ENCODE measurements at regions not wholly inside any gene's neighbourhood (a gene's known extent, or its start where the extent isn't known, plus 50 kb on each side); places are given as distances from the start of the nearest gene placed in this dataset.

- Histone ChIP-seq H3K4me2 (ENCODE audit: low read depth, low read length, poor library complexity, severe bottlenecking) (no peak overlapping the region), H3K36me3 (ENCODE audit: insufficient read depth, low read length) (no peaks in the 10 kb centered on the region), H4K20me1 (ENCODE audit: insufficient read depth, low read length, poor library complexity, severe bottlenecking) (no peaks in the 10 kb centered on the region), H3K9me3 (ENCODE audit: insufficient read depth, low read depth, low read length) (no peaks in the 10 kb centered on the region), H3K27me3 (ENCODE audit: insufficient read depth, low read length, poor library complexity, severe bottlenecking) (no peaks in the 10 kb centered on the region), H3K79me2 (ENCODE audit: insufficient read depth, low read length) (no peaks in the 10 kb centered on the region), H3F3A (ENCODE audit: low read depth) (no peaks in the 10 kb centered on the region), H3K9ac (ENCODE audit: low read depth, low read length, poor library complexity, severe bottlenecking) (no peak overlapping the region), H2AFZ (ENCODE audit: low read length) (no peak overlapping the region), H3K9me2 (replicated peaks; ENCODE audit: low read depth, low read length) (no peaks in the 10 kb centered on the region), H3K4me3 (ENCODE audit: low read length, poor library complexity, severe bottlenecking) (no peak overlapping the region), H3K4me1 (ENCODE audit: insufficient read depth, low read length, poor library complexity, severe bottlenecking) (peaks cover 31% of the 10 kb centered on the region)
- TF ChIP-seq EZH2phosphoT487 (IDR thresholded peaks at IDR 0.05; ENCODE audit: borderline replicate concordance) (no peak), CTCF (conservative IDR thresholded peaks at IDR 0.05; ENCODE audit: low read length) (no peak)
Observed at GRCh38 chr13:31890946-31891345, 140.6 kb upstream of the FRY start.

- no peak overlapping the region for H3K9ac ChIP-seq (ENCODE audit: low read depth, low read length, poor library complexity, severe bottlenecking)
- no peaks in the 10 kb centered on the region for H3F3A ChIP-seq (ENCODE audit: low read depth)
- no peak for TF ChIP-seq CTCF (conservative IDR thresholded peaks at IDR 0.05; ENCODE audit: low read length)
- no peak for TF ChIP-seq EZH2phosphoT487 (IDR thresholded peaks at IDR 0.05; ENCODE audit: borderline replicate concordance)
- H3K9me3 ChIP-seq (ENCODE audit: insufficient read depth, low read depth, low read length), result no peaks in the 10 kb centered on the region
- H3K4me2 ChIP-seq (ENCODE audit: low read depth, low read length, poor library complexity, severe bottlenecking), result no peak overlapping the region
- H3K27me3 ChIP-seq (ENCODE audit: insufficient read depth, low read length, poor library complexity, severe bottlenecking), result no peaks in the 10 kb centered on the region
- H4K20me1 ChIP-seq (ENCODE audit: insufficient read depth, low read length, poor library complexity, severe bottlenecking), result no peaks in the 10 kb centered on the region
- H3K79me2 ChIP-seq (ENCODE audit: insufficient read depth, low read length), result no peaks in the 10 kb centered on the region
- H3K9me2 ChIP-seq (replicated peaks; ENCODE audit: low read depth, low read length), result no peaks in the 10 kb centered on the region
- no peaks in the 10 kb centered on the region for H3K36me3 ChIP-seq (ENCODE audit: insufficient read depth, low read length)
- no peak overlapping the region for H3K4me3 ChIP-seq (ENCODE audit: low read length, poor library complexity, severe bottlenecking)
- H3K4me1 ChIP-seq (ENCODE audit: insufficient read depth, low read length, poor library complexity, severe bottlenecking), result peaks cover 31% of the 10 kb centered on the region
- H2AFZ ChIP-seq (ENCODE audit: low read length), result peak overlapping the region; percentile 8; the same call in 1 of the 2 replicates
Observed at GRCh38 chr13:31891472-31891871, 140.1 kb upstream of the FRY start.

GRCh38 chr13:31894931-31895330 is 136.6 kb upstream of the FRY start:
- Histone ChIP-seq H2AFZ (ENCODE audit: low read length) (no peak overlapping the region), H3K4me3 (ENCODE audit: low read length, poor library complexity, severe bottlenecking) (no peak overlapping the region), H3K27me3 (ENCODE audit: insufficient read depth, low read length, poor library complexity, severe bottlenecking) (no peaks in the 10 kb centered on the region), H3K9me2 (replicated peaks; ENCODE audit: low read depth, low read length) (no peaks in the 10 kb centered on the region), H3K4me1 (ENCODE audit: insufficient read depth, low read length, poor library complexity, severe bottlenecking) (peaks cover 64% of the 10 kb centered on the region), H3F3A (ENCODE audit: low read depth) (no peaks in the 10 kb centered on the region), H3K36me3 (ENCODE audit: insufficient read depth, low read length) (no peaks in the 10 kb centered on the region), H3K4me2 (ENCODE audit: low read depth, low read length, poor library complexity, severe bottlenecking) (peak overlapping the region; percentile 71), H3K9ac (ENCODE audit: low read depth, low read length, poor library complexity, severe bottlenecking) (no peak overlapping the region), H3K79me2 (ENCODE audit: insufficient read depth, low read length) (no peaks in the 10 kb centered on the region), H4K20me1 (ENCODE audit: insufficient read depth, low read length, poor library complexity, severe bottlenecking) (no peaks in the 10 kb centered on the region), H3K9me3 (ENCODE audit: insufficient read depth, low read depth, low read length) (no peaks in the 10 kb centered on the region)
- TF ChIP-seq EZH2phosphoT487 (IDR thresholded peaks at IDR 0.05; ENCODE audit: borderline replicate concordance) (no peak), CTCF (conservative IDR thresholded peaks at IDR 0.05; ENCODE audit: low read length) (no peak)
